Activated CD8-positive, alpha-beta memory T cell treated with anti-CD3 and anti-CD28 coated beads for 36 hours (primary cell): ENCODE measurements at regions not wholly inside any gene's neighbourhood (a gene's known extent, or its start where the extent isn't known, plus 50 kb on each side); places are given as distances from the start of the nearest gene placed in this dataset.
"Not testable (repeated sequence)": the region's sequence is repeated elsewhere in the genome, so short reads cannot be mapped to it uniquely, and the experiment has no call there.

Source experiments
- CTCF ChIA-PET: fragments of 350-600 bp; sonication (Branson Sonifier 250); formaldehyde crosslinking; loops from one replicate; lab custom pipeline; 2021; ENCODE audit warnings: antibody characterized with exemption; lab: Charles Lee
- POLR2A ChIA-PET: fragments of 350-600 bp; sonication (Branson Sonifier 250); formaldehyde crosslinking; loops from one replicate; lab custom pipeline; 2021; ENCODE audit warnings: antibody characterized with exemption; lab: Charles Lee

GRCh38 chr6:11854408-11855165 lies 76.0 kb upstream of the ADTRP start:
- POLR2A ChIA-PET = no interaction called here

DNA sequence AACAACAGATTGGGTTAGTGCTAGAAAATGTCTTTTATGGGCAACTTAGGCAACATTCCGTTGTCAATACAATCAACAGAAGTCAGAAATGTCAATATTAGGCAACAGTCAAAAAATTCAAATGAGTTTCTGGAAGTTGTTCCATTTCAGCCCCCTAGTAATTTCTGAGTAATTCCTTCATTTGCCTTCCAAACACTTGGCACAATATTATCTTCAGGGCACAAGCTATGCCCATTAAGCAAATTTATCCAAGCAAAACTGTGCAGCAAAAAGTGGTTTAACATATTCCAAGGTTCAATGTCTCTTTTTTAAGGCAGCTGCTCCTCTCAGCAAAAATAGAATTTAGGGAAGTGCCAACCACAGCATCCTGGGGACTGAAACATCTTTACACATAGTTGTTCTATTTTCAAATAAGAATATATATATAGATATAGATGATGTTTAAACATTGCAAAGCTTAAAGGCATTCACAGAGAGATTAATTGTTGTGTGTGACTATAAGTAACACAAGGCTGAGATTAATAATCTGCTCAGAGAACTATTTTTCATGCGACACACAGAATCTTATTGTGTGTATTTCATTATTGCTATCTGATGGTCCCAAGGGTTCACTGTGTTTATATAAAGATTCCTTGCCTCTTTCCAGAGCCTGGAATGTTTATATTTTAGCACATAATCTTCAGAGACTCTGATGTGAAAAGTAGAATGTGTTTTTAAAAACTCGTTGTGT lies 75.2 kb upstream of the ADTRP start:
- POLR2A ChIA-PET = no interaction called here
- CTCF ChIA-PET = no interaction called here

More at GRCh38 chr6:11854408-11855165, 76.0 kb upstream of the ADTRP start:
- CTCF ChIA-PET = no interaction called here

DNA sequence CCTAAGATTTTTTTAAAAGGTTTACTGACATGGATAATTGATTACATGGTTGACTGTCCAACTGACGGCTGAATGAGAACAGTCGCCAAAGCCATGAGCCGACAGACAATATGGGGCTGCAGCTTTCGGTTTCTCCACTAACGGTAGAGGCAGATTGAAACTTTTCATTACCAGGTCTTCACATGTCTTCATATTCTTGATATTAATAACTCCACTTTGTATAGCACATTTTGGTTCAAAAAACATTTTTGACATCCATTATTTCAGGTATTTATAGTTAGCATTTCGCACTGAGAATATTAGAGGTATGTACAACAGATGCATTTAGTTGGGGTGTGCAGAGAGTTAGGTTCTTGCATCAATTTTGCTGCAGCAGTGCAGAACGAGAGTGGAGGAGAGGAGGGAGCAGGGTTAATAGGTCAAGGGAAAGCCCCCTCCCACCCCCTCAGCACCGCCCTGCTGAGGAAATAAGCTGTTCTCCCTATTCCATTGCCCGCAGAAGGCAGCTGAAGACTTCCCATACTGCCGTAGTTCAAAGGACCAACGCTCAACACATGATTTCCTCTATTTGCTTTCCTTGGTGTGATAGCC lies 73.6 kb upstream of the ADTRP start:
- POLR2A ChIA-PET = no interaction called here
- CTCF ChIA-PET = interaction anchor here (1.1 kb wide), 1 partner anchor 186 kb away, joined by 3 read pairs; no protein-coding TSS in a partner anchor

DNA sequence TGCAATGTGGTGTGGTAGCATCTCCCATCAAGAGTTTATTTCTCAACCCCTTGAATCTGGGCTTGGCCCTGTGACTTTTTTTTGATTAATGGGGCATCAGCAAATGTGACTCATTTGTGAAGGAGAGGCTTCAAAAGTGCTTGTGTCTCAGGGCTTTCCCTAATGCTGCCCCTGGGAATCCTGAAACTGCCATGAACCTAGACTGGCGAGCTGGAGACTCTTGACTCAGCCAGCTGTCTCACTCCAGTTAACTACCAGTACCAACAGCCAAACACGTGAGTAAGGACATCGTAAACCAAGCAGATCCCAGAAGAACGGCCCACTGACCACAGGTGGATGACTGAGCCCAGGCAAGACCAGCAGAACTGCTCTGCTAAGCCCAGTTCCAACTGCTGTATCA lies 72.8 kb upstream of the ADTRP start:
- ChIA-PET CTCF (interaction anchor here (1.1 kb wide), 1 partner anchor 185 kb away, joined by 3 read pairs; no protein-coding TSS in a partner anchor), POLR2A (no interaction called here)

- CTCF ChIA-PET = no interaction called here
- POLR2A ChIA-PET = no interaction called here
These were observed 70.5 kb upstream of the ADTRP start for GRCh38 chr6:11848852-11849731.

DNA sequence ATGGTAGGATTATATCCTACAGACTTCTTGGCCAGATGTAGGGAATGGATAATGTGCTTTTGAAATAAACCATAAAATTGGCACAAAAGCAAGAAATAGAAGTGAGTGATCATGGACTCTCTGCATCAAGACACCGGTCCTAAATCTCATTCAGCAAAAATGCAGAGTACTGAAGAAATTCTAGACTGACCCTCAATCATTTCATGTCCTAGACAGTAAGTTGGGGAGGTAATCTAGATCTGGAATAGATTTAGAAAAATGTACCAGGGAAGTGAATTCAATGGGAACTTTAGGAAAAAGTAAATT lies 69.7 kb upstream of the ADTRP start:
- ChIA-PET CTCF (no interaction called here), POLR2A (no interaction called here)

GRCh38 chr6:11847515-11848345 lies 69.1 kb upstream of the ADTRP start:
- CTCF ChIA-PET = no interaction called here

GRCh38 chr6:11847068-11847467 lies 68.5 kb upstream of the ADTRP start:
- POLR2A ChIA-PET = not testable (repeated sequence)

More at GRCh38 chr6:11847515-11848345, 69.1 kb upstream of the ADTRP start:
- POLR2A ChIA-PET = no interaction called here

GRCh38 chr6:11845664-11846577 lies 67.3 kb upstream of the ADTRP start:
- ChIA-PET CTCF (interaction anchor here (1.0 kb wide), 1 partner anchor 197 kb away, joined by 3 read pairs; no protein-coding TSS in a partner anchor), POLR2A (no interaction called here)

More at GRCh38 chr6:11847068-11847467, 68.5 kb upstream of the ADTRP start:
- CTCF ChIA-PET = not testable (repeated sequence)

GRCh38 chr6:11842795-11843194 lies 64.2 kb upstream of the ADTRP start:
- POLR2A ChIA-PET, CTCF ChIA-PET: not testable (repeated sequence)

GRCh38 chr6:11835065-11835464 lies 56.5 kb upstream of the ADTRP start:
- ChIA-PET CTCF (no interaction called here), POLR2A (no interaction called here)

- CTCF ChIA-PET = no interaction called here
These were observed 55.3 kb upstream of the ADTRP start for GRCh38 chr6:11833626-11834592.

DNA sequence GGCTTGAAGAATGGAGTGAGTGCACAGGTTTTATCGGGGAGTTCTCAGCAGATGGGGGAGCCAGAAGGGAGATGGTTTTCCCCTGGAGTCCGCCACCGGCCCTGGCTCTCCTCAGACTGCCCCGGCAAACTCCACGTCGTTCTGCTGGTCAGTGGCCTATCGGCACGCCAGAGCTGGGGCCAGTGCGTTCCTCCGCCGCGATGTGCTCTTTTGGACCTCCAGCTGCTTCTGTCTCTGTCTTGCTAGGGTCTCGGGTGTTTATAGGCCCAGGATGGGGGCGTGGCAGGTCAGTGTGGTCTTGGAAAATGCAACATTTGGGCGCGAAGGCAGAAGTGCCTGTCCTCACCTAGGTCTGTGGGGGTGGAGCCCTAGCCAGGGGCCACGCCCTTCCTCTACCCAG lies 53.0 kb upstream of the ADTRP start:
- ChIA-PET POLR2A (no interaction called here), CTCF (no interaction called here)

More at GRCh38 chr6:11833626-11834592, 55.3 kb upstream of the ADTRP start:
- POLR2A ChIA-PET = no interaction called here

GRCh38 chr6:11830520-11830919 lies 51.9 kb upstream of the ADTRP start:
- ChIA-PET CTCF (no interaction called here), POLR2A (no interaction called here)

- ChIA-PET POLR2A (no interaction called here), CTCF (no interaction called here)
These were observed 51.5 kb upstream of the ADTRP start for GRCh38 chr6:11830105-11830504.

- POLR2A ChIA-PET = no interaction called here
- CTCF ChIA-PET = no interaction called here
These were observed 49.8 kb upstream of the ADTRP start for GRCh38 chr6:11828262-11828870.
